SW 1271 (cell line): ENCODE measurements at regions not wholly inside any gene's neighbourhood (a gene's known extent, or its start where the extent isn't known, plus 50 kb on each side); places are given as distances from the start of the nearest gene placed in this dataset.

Experiments used
- DNase-seq, 2 experiments: peaks; one replicate each; lab custom pipeline; 2025; lab: John Stamatoyannopoulos, UW

- no peak for DNase-seq
Observed at GRCh38 chr6:88558981-88559380, 392.8 kb upstream of the CNR1 start.

DNA sequence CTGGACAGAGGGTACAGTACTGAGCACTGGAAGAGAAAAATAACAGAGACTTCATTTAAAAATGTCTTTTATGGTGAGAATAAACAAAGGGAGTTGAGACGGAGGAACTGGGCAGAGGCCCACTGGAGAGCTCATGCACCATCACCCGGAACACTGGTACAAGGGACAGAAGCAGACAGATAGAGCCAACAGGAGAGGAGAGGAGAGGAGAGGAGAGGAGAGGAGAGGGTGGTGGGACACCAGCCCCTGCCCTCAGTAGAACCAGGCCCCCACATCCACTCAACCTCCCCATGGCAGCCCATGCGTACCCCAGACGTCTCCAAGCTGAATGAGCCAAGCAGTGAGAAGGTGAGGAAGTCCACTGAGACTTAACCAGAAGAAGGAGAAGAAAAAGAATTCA lies 390.5 kb upstream of the CNR1 start:
- no peak for DNase-seq

DNA sequence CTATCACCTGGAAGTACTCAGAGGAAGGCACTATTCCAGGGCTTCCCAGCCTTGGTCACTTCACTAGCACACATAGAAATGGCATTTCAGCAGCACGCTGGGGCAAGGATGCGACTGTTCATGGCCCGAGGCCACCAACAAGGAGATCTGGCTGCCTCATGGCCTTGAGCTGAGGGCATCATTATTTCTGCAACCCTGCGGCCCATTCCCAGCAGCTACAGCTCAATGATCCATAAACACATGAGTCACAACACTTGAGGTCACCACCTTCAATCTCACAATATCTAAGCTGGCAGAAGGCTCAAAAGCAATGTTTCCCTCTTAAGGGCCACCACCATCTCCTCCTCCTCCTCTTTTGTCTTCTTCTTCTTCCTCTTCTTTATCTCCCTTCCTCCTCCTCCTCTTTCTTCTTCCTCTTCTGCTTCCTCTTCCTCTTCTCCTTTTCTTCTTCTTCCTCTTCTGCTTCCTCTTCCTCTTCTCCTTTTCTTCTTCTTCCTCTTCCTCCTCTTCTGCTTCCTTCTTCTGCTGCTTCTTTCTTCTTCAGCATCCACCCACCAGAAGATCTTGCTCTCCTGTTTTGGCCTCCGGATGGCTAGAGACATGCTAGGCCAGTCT lies 382.9 kb upstream of the CNR1 start:
- no peak for DNase-seq

DNA sequence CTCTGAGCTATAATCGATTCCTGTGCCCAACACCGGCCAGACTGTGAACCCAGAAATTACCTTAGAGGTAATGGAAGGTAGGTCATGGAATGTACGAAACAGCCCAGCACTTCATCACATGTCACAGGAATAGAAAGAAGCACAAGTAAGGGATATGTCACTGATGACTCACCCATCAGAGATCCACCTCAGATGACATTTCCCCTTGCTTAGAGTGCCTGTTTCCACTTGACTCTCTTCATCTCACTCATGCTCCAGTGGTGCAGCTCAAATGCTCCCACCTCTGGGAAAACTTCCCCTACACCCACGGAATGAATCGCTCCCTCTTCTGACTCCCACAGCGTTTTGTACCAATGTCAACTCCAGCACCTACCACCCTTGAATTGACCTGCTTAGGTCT lies 381.6 kb upstream of the CNR1 start:
- no peak for DNase-seq

GRCh38 chr6:88545991-88546390 lies 379.8 kb upstream of the CNR1 start:
- no peak for DNase-seq

DNA sequence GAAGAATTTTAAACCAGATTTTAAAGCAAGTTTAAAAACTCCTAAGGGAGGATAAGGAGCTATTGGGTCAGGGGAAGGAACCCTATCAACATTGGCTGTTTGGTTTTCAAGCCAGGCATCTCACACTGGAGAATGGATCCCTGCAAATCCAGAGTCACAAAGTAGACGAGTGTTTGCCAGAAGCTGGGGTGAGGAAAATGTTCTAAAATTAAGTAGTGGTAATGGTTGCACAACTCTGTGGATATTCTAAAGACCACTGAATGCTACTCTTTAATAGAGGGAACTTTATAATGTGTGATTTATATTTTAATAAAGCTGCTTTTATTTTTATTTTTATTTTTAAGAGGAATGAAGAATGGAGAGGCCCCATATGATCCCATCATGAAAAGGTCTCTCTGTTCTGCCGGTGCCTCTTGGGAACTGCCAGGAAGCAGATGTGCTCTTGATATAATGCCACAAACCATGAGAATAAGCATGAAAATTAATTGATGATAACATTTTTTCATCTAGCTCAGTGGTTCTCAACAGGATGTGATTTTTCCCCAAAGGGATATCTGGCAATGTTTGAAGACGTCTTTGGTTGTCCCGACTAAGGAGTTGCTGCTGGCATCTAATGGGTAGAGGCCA lies 379.0 kb upstream of the CNR1 start:
- DNase-seq, result no peak

GRCh38 chr6:88539295-88539764 lies 373.2 kb upstream of the CNR1 start:
- no peak for DNase-seq

DNA sequence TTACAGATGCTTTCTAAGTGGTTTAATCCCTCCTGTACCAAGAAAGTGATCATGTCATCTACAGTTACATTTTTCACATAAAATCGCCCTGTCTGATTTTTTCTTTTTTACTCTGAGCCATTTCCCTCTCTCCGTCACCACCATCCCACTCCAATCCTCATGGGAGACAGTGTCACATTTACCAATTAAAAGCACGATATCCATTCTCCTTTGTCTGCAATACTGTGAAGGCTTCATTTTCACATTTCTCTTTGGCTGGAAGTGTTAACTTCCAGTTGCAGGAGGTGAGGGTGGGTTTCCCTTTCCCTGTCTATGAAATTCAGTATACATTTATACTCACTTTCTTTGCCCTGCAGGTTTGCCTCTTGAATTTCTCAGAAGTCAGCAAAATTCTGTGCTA lies 372.7 kb upstream of the CNR1 start:
- DNase-seq, result no peak

DNA sequence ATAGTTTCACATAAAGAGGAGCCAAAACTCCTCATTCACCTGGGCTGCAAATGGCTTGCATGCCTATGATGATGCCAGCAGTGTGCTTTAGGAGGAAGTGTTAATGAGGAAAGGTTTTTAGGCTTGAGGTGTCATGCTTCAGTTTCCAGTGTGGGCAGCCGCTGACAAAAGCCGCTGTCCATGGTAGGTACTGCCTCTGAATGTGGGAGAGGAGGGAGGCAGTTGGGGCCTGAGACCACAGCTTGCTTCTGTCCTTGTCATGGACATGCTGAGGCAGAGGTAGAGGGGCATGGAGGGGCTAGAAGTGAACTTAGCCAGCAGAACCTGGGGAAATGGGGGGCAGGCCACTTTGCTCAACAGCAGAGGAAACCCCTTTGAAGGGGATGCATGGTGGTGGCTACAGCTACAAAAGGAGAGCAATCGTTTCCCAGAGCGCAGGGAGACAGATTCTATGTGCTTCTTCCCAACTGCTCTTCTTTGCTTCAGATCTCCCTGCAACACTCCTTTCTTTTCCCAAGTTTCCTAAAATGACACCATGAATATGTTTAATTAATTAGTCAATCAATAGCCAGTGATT lies 372.1 kb upstream of the CNR1 start:
- no peak for DNase-seq

GRCh38 chr6:88536071-88536625 lies 370.0 kb upstream of the CNR1 start:
- DNase-seq, result no peak

DNA sequence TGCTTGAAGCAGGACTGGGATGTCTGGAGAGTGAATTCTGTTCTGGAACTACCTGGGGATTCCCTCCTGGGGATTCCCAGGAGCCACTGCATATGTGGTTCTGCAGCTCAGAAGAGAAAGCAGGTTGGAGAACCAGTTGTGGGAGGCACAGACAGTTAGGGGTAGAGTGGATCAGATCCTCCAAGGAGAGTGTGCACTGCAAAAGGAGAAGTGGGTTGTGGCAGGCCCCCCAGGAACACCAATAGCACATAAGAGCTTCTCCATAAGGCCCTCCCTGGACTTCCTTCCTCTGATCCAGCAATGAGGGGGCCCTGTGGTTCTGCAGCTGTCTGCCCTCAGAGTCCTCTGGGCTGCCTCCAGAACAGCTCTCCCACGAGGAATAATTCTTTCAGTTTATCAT lies 369.2 kb upstream of the CNR1 start:
- DNase-seq, result no peak

DNA sequence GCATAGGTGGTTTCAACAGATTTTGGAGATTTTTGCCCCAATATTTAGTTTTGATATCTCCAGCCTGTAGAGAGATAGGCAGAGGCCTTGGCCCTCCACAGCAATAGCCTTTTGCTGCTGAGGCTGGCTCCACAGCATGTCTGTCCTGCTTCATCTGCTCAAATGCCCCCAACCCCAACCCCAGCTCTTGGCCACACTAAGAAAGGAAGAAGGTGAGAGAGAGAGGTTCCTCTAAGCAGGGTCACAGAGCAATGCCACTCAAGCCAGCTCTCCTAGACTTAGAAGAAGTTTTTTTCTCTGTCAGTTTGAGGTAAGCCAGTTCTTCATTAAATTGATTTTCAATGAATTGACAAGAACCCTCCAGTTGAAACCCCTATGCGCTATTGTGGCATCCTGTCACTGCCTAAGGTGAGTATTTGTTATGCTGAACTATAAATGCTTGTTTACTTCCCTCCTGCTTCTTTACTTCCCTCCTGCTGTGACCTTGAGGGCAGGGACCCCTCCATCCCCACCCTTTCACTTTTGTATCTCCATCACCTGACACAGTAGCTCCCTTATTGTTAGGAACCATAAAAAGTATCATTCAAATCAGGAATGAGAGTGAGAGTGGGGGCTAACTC lies 366.2 kb upstream of the CNR1 start:
- no peak for DNase-seq

DNA sequence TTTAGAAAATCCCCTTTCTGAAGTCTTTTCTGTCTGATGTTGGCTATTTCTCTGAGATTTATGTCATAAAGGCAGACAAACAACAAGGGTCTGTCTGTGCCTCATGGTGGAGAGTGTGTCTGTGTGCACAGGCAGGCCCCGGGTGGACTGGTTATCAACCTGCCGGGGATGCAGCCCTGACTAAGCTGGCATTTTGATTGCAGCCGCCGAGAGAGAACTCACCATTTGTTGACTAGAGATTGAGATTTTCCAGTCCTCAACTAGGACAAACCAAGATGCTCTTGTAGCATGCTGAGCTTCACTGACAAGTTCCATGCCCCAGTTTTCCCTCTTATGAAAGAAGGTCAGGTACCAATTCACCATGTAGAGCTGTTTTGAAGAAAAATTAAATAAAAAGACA lies 363.6 kb upstream of the CNR1 start:
- DNase-seq, result no peak

DNA sequence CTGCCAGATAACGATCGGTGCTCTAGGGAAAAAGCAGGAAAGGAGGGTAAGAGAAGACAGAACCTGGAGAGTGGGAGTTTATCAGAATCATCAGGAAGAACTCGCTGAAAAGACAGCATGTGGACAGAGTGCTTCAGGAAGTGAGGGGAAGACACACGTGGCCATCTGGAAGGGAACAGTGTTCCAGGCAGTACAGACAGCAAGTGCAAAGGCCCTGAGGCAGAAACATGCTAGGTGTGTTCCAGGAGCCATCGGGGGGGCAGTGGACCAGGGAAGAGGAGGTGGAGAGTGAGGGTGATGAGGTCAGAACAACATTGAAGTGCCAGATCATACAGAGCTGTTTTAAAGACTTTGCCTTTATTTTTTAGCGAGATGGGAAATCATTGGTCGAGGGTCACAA lies 354.3 kb upstream of the CNR1 start:
- no peak for DNase-seq

DNA sequence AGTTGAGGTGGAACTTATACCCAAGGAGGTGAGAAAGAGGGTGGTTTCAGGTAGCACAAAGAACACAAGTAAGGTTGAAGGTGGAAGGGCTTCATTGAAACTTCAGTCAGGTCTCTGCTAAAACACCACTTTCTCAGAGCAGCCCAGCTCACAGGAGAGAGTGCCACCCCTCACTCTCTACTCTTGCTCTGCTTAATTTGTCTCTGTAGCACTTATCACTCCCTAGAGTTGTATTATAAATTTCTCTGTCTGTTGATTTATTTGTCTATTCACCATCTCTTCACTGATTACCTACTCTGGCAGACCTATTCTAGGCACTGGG lies 353.8 kb upstream of the CNR1 start:
- no peak for DNase-seq

- DNase-seq, result no peak
Observed at GRCh38 chr6:88519301-88520016, 353.3 kb upstream of the CNR1 start.

- DNase-seq, result no peak
Observed at GRCh38 chr6:88517737-88518136, 351.6 kb upstream of the CNR1 start.

- DNase-seq, result no peak
Observed at GRCh38 chr6:88513920-88514319, 347.8 kb upstream of the CNR1 start.

- DNase-seq, result no peak
Observed at GRCh38 chr6:88513471-88513870, 347.3 kb upstream of the CNR1 start.

DNA sequence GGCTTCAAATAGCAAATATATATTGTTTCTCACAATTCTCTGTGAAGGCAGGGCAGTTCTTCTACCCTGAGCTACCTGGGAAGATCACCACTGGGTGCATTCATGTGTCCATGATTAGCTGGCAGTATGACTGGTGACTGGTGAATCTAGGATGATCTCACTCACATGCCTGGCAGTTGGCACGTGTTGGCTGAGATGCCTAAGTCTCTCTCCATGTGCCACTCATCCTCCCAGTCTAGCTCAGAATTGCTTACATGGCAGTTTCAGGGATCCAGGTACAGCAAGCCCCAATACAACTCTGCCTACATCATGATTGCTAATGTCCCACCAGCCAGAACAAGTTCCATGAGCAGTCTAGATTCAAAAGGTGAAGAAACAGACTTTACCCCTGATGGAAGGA lies 346.8 kb upstream of the CNR1 start:
- DNase-seq, result no peak

GRCh38 chr6:88502391-88502790 lies 336.2 kb upstream of the CNR1 start:
- DNase-seq, result no peak

GRCh38 chr6:88499845-88500699 lies 333.9 kb upstream of the CNR1 start:
- DNase-seq, result no peak
